ENCODE measurements at regions not wholly inside any gene's neighbourhood (a gene's known extent, or its start where the extent isn't known, plus 50 kb on each side); places are given as distances from the start of the nearest gene placed in this dataset.

DNA sequence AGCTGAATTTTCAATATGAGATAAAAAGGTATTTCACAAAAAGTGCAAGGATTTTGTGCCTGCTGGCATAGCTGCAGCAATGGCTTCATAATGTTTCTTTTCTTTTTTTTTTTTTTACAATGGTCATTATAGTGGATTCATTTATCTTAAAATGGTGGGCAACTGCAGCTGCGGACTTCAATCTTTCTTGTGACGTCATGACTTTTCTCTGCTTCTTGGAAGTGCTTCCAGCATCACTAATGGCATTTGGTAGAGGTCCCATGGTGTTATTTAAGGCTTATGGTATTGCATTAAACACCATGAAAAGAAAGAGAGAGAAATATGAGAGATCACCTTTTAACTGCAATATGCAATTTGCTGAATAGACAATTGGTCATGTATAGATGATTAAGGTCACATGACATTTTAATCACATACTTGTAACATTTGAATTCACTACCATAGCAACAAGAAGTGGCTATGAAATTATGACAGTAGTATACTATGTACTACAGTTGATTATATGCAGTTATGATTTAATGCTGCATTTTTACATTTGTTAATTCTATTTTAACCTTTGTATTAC is 684.0 kb upstream of the AADAT start:
- H3K4me3 ChIP-seq (ENCODE audit: low read depth in 1 of 2, low read length in 2 of 2): no peak overlapping the region

DNA sequence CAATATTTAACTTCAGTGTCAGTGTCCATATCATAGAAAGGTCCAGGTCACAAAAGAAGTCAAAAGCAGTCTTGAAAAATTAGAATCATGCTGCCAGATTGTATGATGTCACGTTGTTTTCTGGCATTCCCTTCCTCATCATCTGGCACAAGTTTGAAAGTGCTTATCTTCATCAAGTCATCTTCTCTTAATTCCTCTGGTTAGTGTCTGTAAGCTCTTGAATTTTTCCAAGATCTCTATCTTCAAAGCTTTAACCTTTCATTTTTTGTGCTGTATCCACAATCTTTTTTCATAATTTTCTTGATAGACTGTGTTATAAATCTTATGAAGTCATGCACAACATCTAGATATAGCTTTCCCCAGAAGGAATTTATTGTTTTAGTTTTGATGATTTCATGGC is 682.7 kb upstream of the AADAT start:
- H3K9ac ChIP-seq (ENCODE audit: low read depth in 1 of 2, low read length in 2 of 2): no peak overlapping the region
- H3K27ac ChIP-seq (ENCODE audit: low read depth, low read length): no peak overlapping the region
- no peak overlapping the region for H3K4me3 ChIP-seq (ENCODE audit: low read depth in 1 of 2, low read length in 2 of 2)
- no peaks in the 10 kb centered on the region for H3K4me1 ChIP-seq (ENCODE audit: control insufficient read depth in 1 of 2, insufficient read depth in 2 of 2, low read length in 2 of 2)
- H3K27me3 ChIP-seq (ENCODE audit: control insufficient read depth in 1 of 2, insufficient read depth in 2 of 2, low read length in 2 of 2): no peaks in the 10 kb centered on the region
- H3K36me3 ChIP-seq (ENCODE audit: control insufficient read depth in 1 of 2, insufficient read depth in 2 of 2, low read length in 2 of 2): no peaks in the 10 kb centered on the region
- H3K9me3 ChIP-seq (ENCODE audit: control insufficient read depth in 1 of 2, low read length in 2 of 2): peaks cover 0 to 2% of the 10 kb centered on the region in 2 donors

More for the DNA sequence above, 684.0 kb upstream of the AADAT start:
- Histone ChIP-seq H3K27me3 (ENCODE audit: control insufficient read depth in 1 of 2, insufficient read depth in 2 of 2, low read length in 2 of 2) (no peaks in the 10 kb centered on the region), H3K9ac (ENCODE audit: low read depth in 1 of 2, low read length in 2 of 2) (no peak overlapping the region), H3K36me3 (ENCODE audit: control insufficient read depth in 1 of 2, insufficient read depth in 2 of 2, low read length in 2 of 2) (no peaks in the 10 kb centered on the region), H3K27ac (ENCODE audit: low read depth, low read length) (no peak overlapping the region), H3K4me1 (ENCODE audit: control insufficient read depth in 1 of 2, insufficient read depth in 2 of 2, low read length in 2 of 2) (no peaks in the 10 kb centered on the region), H3K9me3 (ENCODE audit: control insufficient read depth in 1 of 2, low read length in 2 of 2) (no peaks in the 10 kb centered on the region)

GRCh38 chr4:170770664-170771063 is 680.9 kb upstream of the AADAT start:
- H3K9ac ChIP-seq (ENCODE audit: low read depth in 1 of 2, low read length in 2 of 2): no peak overlapping the region
- no peaks in the 10 kb centered on the region for H3K36me3 ChIP-seq (ENCODE audit: control insufficient read depth in 1 of 2, insufficient read depth in 2 of 2, low read length in 2 of 2)
- no peaks in the 10 kb centered on the region for H3K27me3 ChIP-seq (ENCODE audit: control insufficient read depth in 1 of 2, insufficient read depth in 2 of 2, low read length in 2 of 2)
- H3K4me3 ChIP-seq (ENCODE audit: low read depth in 1 of 2, low read length in 2 of 2): no peak overlapping the region
- peaks cover 0 to 2% of the 10 kb centered on the region in 2 donors for H3K9me3 ChIP-seq (ENCODE audit: control insufficient read depth in 1 of 2, low read length in 2 of 2)
- H3K4me1 ChIP-seq (ENCODE audit: control insufficient read depth in 1 of 2, insufficient read depth in 2 of 2, low read length in 2 of 2): no peaks in the 10 kb centered on the region
- H3K27ac ChIP-seq (ENCODE audit: low read depth, low read length): no peak overlapping the region

DNA sequence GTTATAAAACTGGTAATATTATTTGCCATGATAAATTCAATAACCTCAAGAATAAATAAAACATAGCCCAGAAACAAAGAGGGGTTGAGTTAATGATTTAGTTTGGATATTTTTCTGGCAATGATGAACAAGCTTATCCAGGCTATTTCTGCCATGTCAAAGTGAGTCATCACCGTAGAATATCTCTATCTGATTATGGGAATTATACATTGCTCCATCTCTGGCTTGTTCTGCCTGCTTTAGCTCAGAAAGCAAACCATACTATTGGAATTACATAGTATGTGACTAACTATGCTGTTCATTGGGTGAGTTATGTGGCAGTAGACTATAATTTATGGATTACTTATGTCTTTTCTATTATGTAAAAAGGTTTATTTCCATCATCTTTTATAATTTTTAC is 680.1 kb upstream of the AADAT start:
- Histone ChIP-seq H3K9ac (ENCODE audit: low read depth in 1 of 2, low read length in 2 of 2) (no peak overlapping the region), H3K27me3 (ENCODE audit: control insufficient read depth in 1 of 2, insufficient read depth in 2 of 2, low read length in 2 of 2) (no peaks in the 10 kb centered on the region), H3K9me3 (ENCODE audit: control insufficient read depth in 1 of 2, low read length in 2 of 2) (peaks cover 0 to 2% of the 10 kb centered on the region in 2 donors), H3K4me1 (ENCODE audit: control insufficient read depth in 1 of 2, insufficient read depth in 2 of 2, low read length in 2 of 2) (no peaks in the 10 kb centered on the region), H3K36me3 (ENCODE audit: control insufficient read depth in 1 of 2, insufficient read depth in 2 of 2, low read length in 2 of 2) (no peaks in the 10 kb centered on the region), H3K4me3 (ENCODE audit: low read depth in 1 of 2, low read length in 2 of 2) (no peak overlapping the region), H3K27ac (ENCODE audit: low read depth, low read length) (no peak overlapping the region)

DNA sequence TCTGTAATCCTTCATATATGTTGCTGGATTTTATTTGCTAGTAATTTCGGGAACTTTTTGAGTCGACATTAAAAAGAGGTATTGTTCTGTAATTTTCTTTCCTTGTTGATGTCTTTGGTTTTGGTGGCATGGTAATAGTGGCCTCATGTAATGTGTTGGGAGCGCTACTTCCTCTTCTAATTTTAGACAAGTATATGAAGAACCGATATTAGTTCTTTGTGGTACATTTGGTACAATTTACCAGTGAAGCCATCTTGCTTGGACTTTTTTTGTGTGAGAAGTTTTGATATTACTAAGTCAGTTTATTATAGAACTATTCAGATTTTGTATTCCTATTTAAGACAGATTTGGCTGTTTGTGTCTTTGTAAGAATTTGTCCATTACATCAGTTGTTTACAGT is 669.2 kb upstream of the AADAT start:
- Histone ChIP-seq H3K36me3 (ENCODE audit: control insufficient read depth in 1 of 2, insufficient read depth in 2 of 2, low read length in 2 of 2) (no peaks in the 10 kb centered on the region), H3K9me3 (ENCODE audit: control insufficient read depth in 1 of 2, low read length in 2 of 2) (no peaks in the 10 kb centered on the region), H3K9ac (ENCODE audit: low read depth in 1 of 2, low read length in 2 of 2) (no peak overlapping the region), H3K27me3 (ENCODE audit: control insufficient read depth in 1 of 2, insufficient read depth in 2 of 2, low read length in 2 of 2) (no peaks in the 10 kb centered on the region), H3K4me1 (ENCODE audit: control insufficient read depth in 1 of 2, insufficient read depth in 2 of 2, low read length in 2 of 2) (no peaks in the 10 kb centered on the region), H3K4me3 (ENCODE audit: low read depth in 1 of 2, low read length in 2 of 2) (no peak overlapping the region), H3K27ac (ENCODE audit: low read depth, low read length) (no peak overlapping the region)

- Histone ChIP-seq H3K27ac (ENCODE audit: low read depth, low read length) (no peak overlapping the region), H3K9ac (ENCODE audit: low read depth in 1 of 2, low read length in 2 of 2) (no peak overlapping the region), H3K36me3 (ENCODE audit: control insufficient read depth in 1 of 2, insufficient read depth in 2 of 2, low read length in 2 of 2) (no peaks in the 10 kb centered on the region), H3K27me3 (ENCODE audit: control insufficient read depth in 1 of 2, insufficient read depth in 2 of 2, low read length in 2 of 2) (no peaks in the 10 kb centered on the region), H3K4me3 (ENCODE audit: low read depth in 1 of 2, low read length in 2 of 2) (no peak overlapping the region), H3K4me1 (ENCODE audit: control insufficient read depth in 1 of 2, insufficient read depth in 2 of 2, low read length in 2 of 2) (no peaks in the 10 kb centered on the region), H3K9me3 (ENCODE audit: control insufficient read depth in 1 of 2, low read length in 2 of 2) (no peaks in the 10 kb centered on the region)
These were observed 660.8 kb upstream of the AADAT start for GRCh38 chr4:170750519-170750918.

- Histone ChIP-seq H3K36me3 (ENCODE audit: control insufficient read depth in 1 of 2, insufficient read depth in 2 of 2, low read length in 2 of 2) (no peaks in the 10 kb centered on the region), H3K4me1 (ENCODE audit: control insufficient read depth in 1 of 2, insufficient read depth in 2 of 2, low read length in 2 of 2) (no peaks in the 10 kb centered on the region), H3K9me3 (ENCODE audit: control insufficient read depth in 1 of 2, low read length in 2 of 2) (no peaks in the 10 kb centered on the region), H3K27ac (ENCODE audit: low read depth, low read length) (no peak overlapping the region), H3K27me3 (ENCODE audit: control insufficient read depth in 1 of 2, insufficient read depth in 2 of 2, low read length in 2 of 2) (no peaks in the 10 kb centered on the region), H3K4me3 (ENCODE audit: low read depth in 1 of 2, low read length in 2 of 2) (no peak overlapping the region), H3K9ac (ENCODE audit: low read depth in 1 of 2, low read length in 2 of 2) (no peak overlapping the region)
These were observed 659.2 kb upstream of the AADAT start for GRCh38 chr4:170748975-170749374.

DNA sequence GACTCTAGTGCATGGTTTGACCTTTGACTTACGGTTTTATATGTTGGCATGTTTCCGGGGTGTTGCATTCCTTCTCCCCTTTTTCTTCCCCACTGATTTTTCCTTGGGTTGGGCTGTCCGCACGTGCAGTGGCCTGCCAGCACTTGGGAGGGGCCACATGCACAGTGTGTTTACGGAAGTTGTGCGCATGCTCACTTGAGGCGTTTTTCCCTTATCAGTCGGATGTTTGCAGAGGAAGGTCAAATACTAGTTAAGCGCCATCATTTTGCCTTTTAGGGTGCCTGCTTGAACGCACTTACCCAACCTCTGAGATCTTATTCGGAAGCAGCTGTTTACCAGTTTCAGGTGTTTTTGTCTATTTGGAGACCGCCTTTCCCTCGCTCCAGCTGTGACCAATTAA is 653.9 kb upstream of the AADAT start:
- no peak overlapping the region for H3K4me3 ChIP-seq (ENCODE audit: low read depth in 1 of 2, low read length in 2 of 2)
- H3K9ac ChIP-seq (ENCODE audit: low read depth in 1 of 2, low read length in 2 of 2): no peak overlapping the region
- no peaks in the 10 kb centered on the region for H3K9me3 ChIP-seq (ENCODE audit: control insufficient read depth in 1 of 2, low read length in 2 of 2)
- no peaks in the 10 kb centered on the region for H3K27me3 ChIP-seq (ENCODE audit: control insufficient read depth in 1 of 2, insufficient read depth in 2 of 2, low read length in 2 of 2)
- H3K4me1 ChIP-seq (ENCODE audit: control insufficient read depth in 1 of 2, insufficient read depth in 2 of 2, low read length in 2 of 2): no peaks in the 10 kb centered on the region
- no peak overlapping the region for H3K27ac ChIP-seq (ENCODE audit: low read depth, low read length)
- no peaks in the 10 kb centered on the region for H3K36me3 ChIP-seq (ENCODE audit: control insufficient read depth in 1 of 2, insufficient read depth in 2 of 2, low read length in 2 of 2)

DNA sequence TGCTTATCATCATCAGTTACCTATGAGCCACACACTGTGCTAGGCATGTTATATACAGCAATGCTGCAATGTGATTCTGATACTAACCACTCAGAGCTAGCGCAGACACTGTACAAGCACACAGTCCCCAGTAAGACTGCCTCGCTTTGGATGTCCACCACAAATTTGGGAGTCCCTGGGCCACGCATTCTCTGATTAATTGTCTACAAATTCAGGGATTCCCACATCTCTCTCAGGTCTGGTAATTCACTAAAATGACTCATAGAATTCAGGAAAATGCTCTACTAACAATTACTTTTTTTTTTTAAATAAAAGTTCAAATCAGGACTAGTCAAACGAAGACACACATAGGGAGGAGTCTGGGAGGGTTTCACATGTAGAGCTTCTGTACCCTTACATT is 652.1 kb upstream of the AADAT start:
- no peaks in the 10 kb centered on the region for H3K4me1 ChIP-seq (ENCODE audit: control insufficient read depth in 1 of 2, insufficient read depth in 2 of 2, low read length in 2 of 2)
- H3K9me3 ChIP-seq (ENCODE audit: control insufficient read depth in 1 of 2, low read length in 2 of 2): no peaks in the 10 kb centered on the region

DNA sequence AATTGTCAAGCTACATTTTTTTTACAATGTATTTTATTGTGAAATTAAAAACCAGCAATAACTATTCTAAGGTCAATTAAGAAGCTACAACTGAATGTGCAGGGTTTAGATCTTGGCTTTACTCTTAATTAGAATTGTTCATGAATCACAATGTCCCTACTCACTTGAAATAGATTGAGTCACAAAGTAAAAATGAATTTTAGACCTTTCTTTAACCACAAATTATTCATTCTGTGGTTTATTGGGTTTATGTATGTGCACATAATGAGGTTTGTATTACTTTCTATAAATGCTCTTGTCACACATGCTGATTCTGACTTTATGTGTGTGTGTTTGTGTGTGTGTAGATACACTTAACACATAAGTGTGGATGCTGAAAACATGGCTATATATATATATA is 647.0 kb upstream of the AADAT start:
- Histone ChIP-seq H3K27ac (ENCODE audit: low read depth, low read length) (no peak overlapping the region), H3K4me3 (ENCODE audit: low read depth in 1 of 2, low read length in 2 of 2) (no peak overlapping the region), H3K36me3 (ENCODE audit: control insufficient read depth in 1 of 2, insufficient read depth in 2 of 2, low read length in 2 of 2) (no peaks in the 10 kb centered on the region), H3K4me1 (ENCODE audit: control insufficient read depth in 1 of 2, insufficient read depth in 2 of 2, low read length in 2 of 2) (no peaks in the 10 kb centered on the region), H3K9ac (ENCODE audit: low read depth in 1 of 2, low read length in 2 of 2) (no peak overlapping the region), H3K27me3 (ENCODE audit: control insufficient read depth in 1 of 2, insufficient read depth in 2 of 2, low read length in 2 of 2) (no peaks in the 10 kb centered on the region), H3K9me3 (ENCODE audit: control insufficient read depth in 1 of 2, low read length in 2 of 2) (no peaks in the 10 kb centered on the region)

More for the DNA sequence above, 652.1 kb upstream of the AADAT start:
- Histone ChIP-seq H3K27ac (ENCODE audit: low read depth, low read length) (no peak overlapping the region), H3K36me3 (ENCODE audit: control insufficient read depth in 1 of 2, insufficient read depth in 2 of 2, low read length in 2 of 2) (no peaks in the 10 kb centered on the region), H3K27me3 (ENCODE audit: control insufficient read depth in 1 of 2, insufficient read depth in 2 of 2, low read length in 2 of 2) (no peaks in the 10 kb centered on the region), H3K4me3 (ENCODE audit: low read depth in 1 of 2, low read length in 2 of 2) (no peak overlapping the region), H3K9ac (ENCODE audit: low read depth in 1 of 2, low read length in 2 of 2) (no peak overlapping the region)

DNA sequence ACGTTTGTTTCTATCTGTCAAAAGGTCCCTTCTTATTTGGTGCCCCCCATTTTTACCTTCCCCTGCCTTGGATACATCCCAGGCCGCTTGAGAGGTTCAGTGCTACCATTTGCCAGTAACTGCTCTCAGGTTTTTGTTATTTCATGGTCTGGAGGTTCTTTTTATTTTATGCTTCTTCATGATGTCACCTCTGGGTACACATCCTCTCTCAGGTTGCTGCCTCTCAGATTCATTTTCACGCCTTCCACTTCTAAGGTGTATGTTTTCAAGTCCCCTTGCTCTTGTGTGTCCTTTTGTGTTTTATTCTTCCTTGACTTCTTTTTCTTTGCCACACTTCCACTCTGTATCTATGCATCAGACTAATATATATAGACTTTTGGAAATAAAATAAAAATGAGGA is 640.1 kb upstream of the AADAT start:
- H3K36me3 ChIP-seq (ENCODE audit: control insufficient read depth in 1 of 2, insufficient read depth in 2 of 2, low read length in 2 of 2): no peaks in the 10 kb centered on the region
- H3K27me3 ChIP-seq (ENCODE audit: control insufficient read depth in 1 of 2, insufficient read depth in 2 of 2, low read length in 2 of 2): no peaks in the 10 kb centered on the region
- no peak overlapping the region for H3K27ac ChIP-seq (ENCODE audit: low read depth, low read length)
- H3K9ac ChIP-seq (ENCODE audit: low read depth in 1 of 2, low read length in 2 of 2): no peak overlapping the region
- H3K9me3 ChIP-seq (ENCODE audit: control insufficient read depth in 1 of 2, low read length in 2 of 2): no peaks in the 10 kb centered on the region
- H3K4me3 ChIP-seq (ENCODE audit: low read depth in 1 of 2, low read length in 2 of 2): no peak overlapping the region
- no peaks in the 10 kb centered on the region for H3K4me1 ChIP-seq (ENCODE audit: control insufficient read depth in 1 of 2, insufficient read depth in 2 of 2, low read length in 2 of 2)

Data from duodenal mucosa (tissue), 2 donors.